GM23338 (cell line): ENCODE measurements at regions not wholly inside any gene's neighbourhood (a gene's known extent, or its start where the extent isn't known, plus 50 kb on each side); places are given as distances from the start of the nearest gene placed in this dataset.

Experiments used
- ETS1 ChIP-seq: IDR thresholded peaks from 2 replicates; pipeline ENCODE4 v1.6.1; 2016; ENCODE audit warnings: antibody characterized with exemption
- EZH2phosphoT487 ChIP-seq: fragments of 200-600 bp; sonication (generic); IDR thresholded peaks from one replicate; pipeline ENCODE4 v1.8.1; 2018; ENCODE audit warnings: antibody characterized with exemption; ENCODE audit not compliant: unreplicated experiment
- JUNB ChIP-seq: IDR thresholded peaks from one replicate; pipeline ENCODE4 v1.6.1; 2016; ENCODE audit warnings: antibody characterized with exemption; ENCODE audit not compliant: unreplicated experiment
- NANOG ChIP-seq: IDR thresholded peaks from 2 replicates; pipeline ENCODE4 v1.6.1; 2016; ENCODE audit warnings: antibody characterized with exemption, borderline replicate concordance
- REST ChIP-seq: IDR thresholded peaks from one replicate; pipeline ENCODE4 v1.6.1; 2018; ENCODE audit warnings: antibody characterized with exemption; ENCODE audit not compliant: unreplicated experiment
- STAT1 ChIP-seq: IDR thresholded peaks from one replicate; pipeline ENCODE4 v1.6.1; 2016; ENCODE audit warnings: antibody characterized with exemption; ENCODE audit not compliant: unreplicated experiment
- ZNF331 ChIP-seq: fragments of 250-450 bp; sonication (Bioruptor Pico); IDR thresholded peaks from 2 replicates; pipeline ENCODE4 v1.5.0; 2020; ENCODE audit warnings: low read depth, mild to moderate bottlenecking, moderate library complexity
- ZNF462 ChIP-seq: fragments of 250-450 bp; sonication (Bioruptor Pico); IDR thresholded peaks from 2 replicates; pipeline ENCODE4 v1.5.0; 2020; ENCODE audit warnings: mild to moderate bottlenecking, moderate library complexity

DNA sequence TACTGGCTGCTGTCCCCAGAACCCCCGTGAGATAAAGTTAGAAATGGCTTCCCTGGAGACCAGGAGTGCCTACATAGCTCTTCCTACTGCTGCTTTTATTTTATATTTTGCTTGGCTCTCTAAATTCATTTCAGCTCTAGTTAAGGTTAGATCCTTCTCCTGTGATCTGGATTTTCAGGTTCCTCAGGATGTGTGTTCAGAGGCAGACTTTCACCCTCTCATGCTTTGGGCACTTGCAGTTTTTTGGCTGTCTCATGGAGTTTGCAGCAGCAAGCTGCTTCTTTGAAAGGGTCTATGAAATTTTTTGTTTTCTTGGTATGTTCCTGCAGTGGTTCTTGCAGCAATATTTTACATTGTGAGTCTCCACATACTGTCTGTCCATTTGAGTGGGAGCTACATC, 93.3 kb downstream of the ATP23 start (continued):
- no peak for TF ChIP-seq ZNF462 (CRISPR knock-in tag)
- TF ChIP-seq JUNB: no peak
- TF ChIP-seq ZNF331 (CRISPR knock-in tag): no peak
- no peak for TF ChIP-seq NANOG
- no peak for TF ChIP-seq EZH2phosphoT487
- no peak for TF ChIP-seq ETS1
- no peak for TF ChIP-seq REST
- TF ChIP-seq STAT1: no peak
